ENCODE measurements at regions not wholly inside any gene's neighbourhood (a gene's known extent, or its start where the extent isn't known, plus 50 kb on each side); places are given as distances from the start of the nearest gene placed in this dataset.

GRCh38 chr7:110356438-110356837, 734.5 kb upstream of the LRRN3 start:
- DNase-seq (ENCODE audit: low spot score) = no peak
- WGBS = 61% methylated on average over 8 of the region's 8 CpGs
- Histone ChIP-seq H3K4me3 (no peak overlapping the region), H3K27ac (no peak overlapping the region), H3K9me3 (no peaks in the 10 kb centered on the region), H3K36me3 (no peaks in the 10 kb centered on the region), H3K27me3 (replicated peaks; ENCODE audit: insufficient read depth) (no peaks in the 10 kb centered on the region), H3K4me1 (replicated peaks) (no peaks in the 10 kb centered on the region)
- no peak for TF ChIP-seq POLR2AphosphoS5 (IDR thresholded peaks at IDR 0.05)
- no peak for TF ChIP-seq CTCF (IDR thresholded peaks at IDR 0.05)
- no peak for TF ChIP-seq POLR2A (IDR thresholded peaks at IDR 0.05)
- intact Hi-C loops (cut with DNase I) = no loop called here

- intact Hi-C loops (cut with DNase I) = no loop called here
- no peaks in the 10 kb centered on the region for H3K27me3 ChIP-seq (replicated peaks; ENCODE audit: insufficient read depth)
- no peaks in the 10 kb centered on the region for H3K9me3 ChIP-seq
- H3K36me3 ChIP-seq = no peaks in the 10 kb centered on the region
- DNase-seq (ENCODE audit: low spot score) = no peak
- TF ChIP-seq CTCF (IDR thresholded peaks at IDR 0.05) (no peak), POLR2AphosphoS5 (IDR thresholded peaks at IDR 0.05) (no peak), POLR2A (IDR thresholded peaks at IDR 0.05) (no peak)
- H3K4me1 ChIP-seq (replicated peaks) = no peaks in the 10 kb centered on the region
- no peak overlapping the region for H3K27ac ChIP-seq
- no peak overlapping the region for H3K4me3 ChIP-seq
- 91% methylated on average over 1 of the region's 1 CpG for WGBS
Measured at GRCh38 chr7:110358028-110358427, 732.9 kb upstream of the LRRN3 start.

DNA sequence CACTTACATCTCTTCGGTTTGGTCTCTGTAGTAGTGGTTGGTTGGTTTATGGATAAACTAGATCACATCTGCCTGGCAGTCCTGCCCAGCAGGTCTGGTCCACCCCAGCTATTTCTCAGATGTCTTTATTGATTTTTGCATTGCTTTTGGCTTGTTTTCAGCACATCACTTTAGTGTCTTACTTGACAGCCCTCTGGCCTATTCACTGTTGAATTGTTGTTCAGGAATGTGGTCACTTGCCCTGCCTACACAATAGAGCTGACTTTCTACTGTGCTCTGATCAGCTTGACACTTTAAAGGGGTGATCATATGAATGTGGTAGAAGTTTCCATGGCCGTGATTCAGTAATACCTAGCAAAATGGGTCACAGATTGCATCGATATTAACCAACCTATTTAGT, 719.2 kb upstream of the LRRN3 start:
- intact Hi-C loops (cut with DNase I) = no loop called here
- Histone ChIP-seq H3K36me3 (no peaks in the 10 kb centered on the region), H3K9me3 (no peaks in the 10 kb centered on the region), H3K4me3 (no peak overlapping the region), H3K4me1 (replicated peaks) (no peaks in the 10 kb centered on the region), H3K27me3 (replicated peaks; ENCODE audit: insufficient read depth) (no peaks in the 10 kb centered on the region), H3K27ac (no peak overlapping the region)
- DNase-seq (ENCODE audit: low spot score) = no peak
- 79% methylated on average over 3 of the region's 3 CpGs for WGBS
- TF ChIP-seq POLR2AphosphoS5 (IDR thresholded peaks at IDR 0.05) = no peak
- no peak for TF ChIP-seq CTCF (IDR thresholded peaks at IDR 0.05)
- TF ChIP-seq POLR2A (IDR thresholded peaks at IDR 0.05) = no peak

DNA sequence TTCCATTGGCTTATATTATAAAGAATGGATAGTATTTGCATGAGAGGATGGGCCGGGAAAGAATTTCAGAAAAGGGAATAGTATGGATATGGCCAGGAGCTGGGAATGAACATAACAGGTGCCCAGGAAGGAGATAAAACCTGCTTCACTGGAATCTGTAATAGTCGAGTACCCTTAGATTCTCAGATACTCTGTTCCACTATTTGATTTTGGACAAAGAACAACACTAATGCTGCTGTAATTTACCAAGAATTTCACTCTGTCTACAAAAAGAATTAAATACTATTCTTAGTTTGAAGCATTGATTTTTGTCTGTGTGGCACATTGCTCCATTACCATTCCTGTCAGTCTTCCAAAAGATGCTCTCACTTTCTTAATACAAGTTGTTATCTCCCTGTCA, 718.2 kb upstream of the LRRN3 start:
- TF ChIP-seq POLR2A (IDR thresholded peaks at IDR 0.05) (no peak), POLR2AphosphoS5 (IDR thresholded peaks at IDR 0.05) (no peak), CTCF (IDR thresholded peaks at IDR 0.05) (no peak)
- 78% methylated on average over 2 of the region's 2 CpGs for WGBS
- Histone ChIP-seq H3K27me3 (replicated peaks; ENCODE audit: insufficient read depth) (no peaks in the 10 kb centered on the region), H3K4me3 (no peak overlapping the region), H3K36me3 (no peaks in the 10 kb centered on the region), H3K27ac (no peak overlapping the region), H3K4me1 (replicated peaks) (no peaks in the 10 kb centered on the region), H3K9me3 (no peaks in the 10 kb centered on the region)
- no peak for DNase-seq (ENCODE audit: low spot score)
- intact Hi-C loops (cut with DNase I) = no loop called here

- no peak for TF ChIP-seq CTCF (IDR thresholded peaks at IDR 0.05)
- no peak for TF ChIP-seq POLR2A (IDR thresholded peaks at IDR 0.05)
- no peak for TF ChIP-seq POLR2AphosphoS5 (IDR thresholded peaks at IDR 0.05)
- Histone ChIP-seq H3K4me1 (replicated peaks) (no peaks in the 10 kb centered on the region), H3K27ac (no peak overlapping the region), H3K36me3 (no peaks in the 10 kb centered on the region), H3K4me3 (no peak overlapping the region), H3K9me3 (no peaks in the 10 kb centered on the region), H3K27me3 (replicated peaks; ENCODE audit: insufficient read depth) (no peaks in the 10 kb centered on the region)
- intact Hi-C loops (cut with DNase I) = no loop called here
- 92% methylated on average over 1 of the region's 1 CpG for WGBS
- no peak for DNase-seq (ENCODE audit: low spot score)
Measured at GRCh38 chr7:110373416-110373815, 717.5 kb upstream of the LRRN3 start.
